Stimulated activated naive CD8-positive, alpha-beta T cell treated with anti-CD3 and anti-CD28 coated beads, Interleukin-15, amount 100 ng/mL, for 72 hours (primary cell): ENCODE measurements at regions not wholly inside any gene's neighbourhood (a gene's known extent, or its start where the extent isn't known, plus 50 kb on each side); places are given as distances from the start of the nearest gene placed in this dataset.

ENCODE experiments used
- ATAC-seq: fragments of 150-1000 bp; cut with Tn5 transposase; 2 replicates; pipeline ENCODE4 v1.10.0; 2021; ENCODE audit warnings: mild to moderate bottlenecking, moderate library complexity
- DNase-seq, 2 donors: peaks; one replicate each; pipeline ENCODE4 v3.0.0; 2021 to 2022
- H3K27ac Mint-ChIP-seq, 2 donors: one replicate each; pipeline ENCODE4 v1.8.0; 2022; ENCODE audit warnings: mild to moderate bottlenecking in 2 of 2, mixed read lengths in 2 of 2, moderate library complexity in 2 of 2
- H3K27me3 Mint-ChIP-seq: one replicate; pipeline ENCODE4 v1.8.0; 2022; ENCODE audit warnings: mixed read lengths
- H3K4me1 Mint-ChIP-seq: one replicate; pipeline ENCODE4 v1.8.0; 2022; ENCODE audit warnings: mild to moderate bottlenecking, mixed read lengths
- H3K4me3 Mint-ChIP-seq, 2 donors: one replicate each; pipeline ENCODE4 v1.8.0; 2022; ENCODE audit warnings: mild to moderate bottlenecking in 2 of 2, mixed read lengths in 2 of 2, moderate library complexity in 1 of 2
- H3K9me3 Mint-ChIP-seq, 2 donors: one replicate each; pipeline ENCODE4 v1.8.0; 2022; ENCODE audit warnings: mixed read lengths in 2 of 2

DNA sequence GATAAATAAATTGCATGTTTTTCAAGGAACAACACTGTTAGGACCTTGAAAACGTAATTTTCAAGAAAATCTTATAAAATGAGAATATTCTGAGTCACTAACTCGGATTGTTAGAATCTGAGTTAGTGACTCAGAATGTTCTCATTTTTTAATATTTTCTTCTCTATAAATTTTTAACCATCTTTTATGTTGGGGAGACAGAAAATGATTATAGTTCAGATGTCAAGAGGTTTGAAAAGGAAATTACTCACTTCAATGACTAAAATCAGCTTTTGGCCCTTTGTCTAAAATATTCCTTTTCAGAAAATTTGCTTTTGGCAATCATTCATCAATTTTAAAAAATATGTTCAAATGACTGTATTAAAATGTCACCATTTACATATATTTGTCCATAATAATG, 264.2 kb upstream of the EDNRB start:
- H3K27me3 Mint-ChIP-seq = no peaks in the 10 kb centered on the region
- ATAC-seq = no peak
- H3K9me3 Mint-ChIP-seq = no peaks in the 10 kb centered on the region
- no peaks in the 10 kb centered on the region for H3K4me1 Mint-ChIP-seq
- H3K27ac Mint-ChIP-seq = no peak overlapping the region
- no peak overlapping the region for H3K4me3 Mint-ChIP-seq
- DNase-seq = no peak

DNA sequence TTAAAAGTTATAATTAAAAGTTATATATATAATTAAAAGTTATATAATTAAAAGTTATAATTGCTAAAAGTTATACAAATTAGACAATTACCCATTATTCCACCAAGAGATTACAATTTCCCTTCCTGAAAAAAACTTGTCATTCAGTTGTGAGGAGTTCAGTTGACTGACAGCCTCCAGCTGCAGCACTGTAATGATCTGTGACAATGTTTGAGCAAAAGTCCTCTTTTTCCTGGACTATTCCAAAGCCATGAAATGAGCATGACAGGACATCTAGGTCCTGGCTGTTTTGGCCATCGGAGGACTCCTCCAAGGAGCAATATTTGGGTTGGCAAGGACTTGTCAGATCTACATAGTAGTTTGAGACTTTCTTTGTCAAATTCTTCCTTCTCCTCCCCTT, 258.7 kb upstream of the EDNRB start:
- DNase-seq (no peak), ATAC-seq (no peak)
- Mint-ChIP-seq H3K9me3 (no peaks in the 10 kb centered on the region), H3K27ac (no peak overlapping the region), H3K4me1 (no peaks in the 10 kb centered on the region), H3K27me3 (no peaks in the 10 kb centered on the region), H3K4me3 (no peak overlapping the region)

DNA sequence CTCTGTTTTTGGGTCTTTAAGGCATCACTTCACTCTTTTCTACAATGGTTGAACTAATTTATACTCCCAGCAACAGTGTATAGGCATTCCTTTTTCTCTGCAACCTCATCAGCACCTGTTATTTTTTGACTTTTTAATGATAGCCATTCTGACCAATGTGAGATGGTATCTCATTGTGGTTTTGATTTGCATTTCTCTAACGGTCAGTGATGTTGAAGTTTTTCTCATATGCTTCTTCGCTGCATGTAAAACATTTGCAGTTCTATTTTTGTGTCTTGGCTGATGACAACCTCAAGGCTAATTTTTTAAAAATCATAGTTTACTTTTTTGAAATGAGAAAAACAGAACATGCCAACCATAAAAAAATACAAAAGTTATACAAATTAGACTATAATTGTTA, 258.2 kb upstream of the EDNRB start:
- Mint-ChIP-seq H3K27me3 (no peaks in the 10 kb centered on the region), H3K27ac (no peak overlapping the region), H3K9me3 (no peaks in the 10 kb centered on the region), H3K4me3 (no peak overlapping the region), H3K4me1 (no peaks in the 10 kb centered on the region)
- ATAC-seq (no peak), DNase-seq (no peak)

DNA sequence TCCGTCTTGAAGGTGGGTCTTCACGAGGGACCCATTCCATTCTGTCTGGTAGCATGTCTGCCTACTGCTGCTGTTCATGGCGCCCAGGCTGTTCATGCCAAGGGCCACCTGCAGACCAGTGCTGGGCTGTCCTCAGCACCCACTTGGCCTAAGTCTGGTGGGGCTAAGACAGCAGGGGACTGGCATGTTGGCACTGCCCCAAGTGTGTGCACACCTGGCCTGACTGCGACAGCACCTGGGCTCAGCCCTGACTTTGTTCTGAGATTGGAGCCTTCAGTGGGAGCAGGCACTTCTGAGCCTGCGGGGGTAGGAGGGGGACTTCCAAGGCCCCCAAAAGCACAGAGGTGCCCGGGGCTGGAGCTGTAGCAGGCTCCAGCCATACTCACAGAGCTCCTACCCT, 250.8 kb upstream of the EDNRB start:
- H3K4me1 Mint-ChIP-seq = no peaks in the 10 kb centered on the region
- no peak for DNase-seq
- no peaks in the 10 kb centered on the region for H3K27me3 Mint-ChIP-seq
- no peak overlapping the region for H3K4me3 Mint-ChIP-seq
- peaks cover 0 to 7% of the 10 kb centered on the region in 2 donors for H3K9me3 Mint-ChIP-seq
- no peak overlapping the region for H3K27ac Mint-ChIP-seq
- no peak for ATAC-seq

DNA sequence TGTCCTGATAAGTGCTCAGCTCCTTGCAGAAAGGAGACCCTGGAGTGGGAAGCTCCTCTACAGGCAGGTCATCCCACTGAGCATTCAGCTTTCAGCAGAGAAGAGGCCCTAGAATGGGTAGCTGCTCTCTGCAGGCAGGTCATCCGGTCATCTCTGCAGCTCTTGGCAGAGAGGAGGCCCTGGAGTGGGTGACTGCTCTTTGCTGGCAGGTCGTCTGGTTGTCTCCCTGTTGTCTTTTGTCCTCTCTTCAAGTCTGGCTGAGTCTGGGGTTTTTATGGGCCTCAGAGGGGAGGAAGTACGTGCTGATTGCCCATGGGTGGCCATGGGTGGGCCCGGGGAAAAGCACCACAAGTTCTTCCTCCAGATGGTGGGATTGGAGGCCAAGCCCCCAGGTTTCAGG, 250.3 kb upstream of the EDNRB start:
- H3K4me1 Mint-ChIP-seq = no peaks in the 10 kb centered on the region
- H3K27me3 Mint-ChIP-seq = no peaks in the 10 kb centered on the region
- DNase-seq = no peak
- ATAC-seq = no peak
- H3K9me3 Mint-ChIP-seq = peaks cover 0 to 7% of the 10 kb centered on the region in 2 donors
- H3K27ac Mint-ChIP-seq = no peak overlapping the region
- no peak overlapping the region for H3K4me3 Mint-ChIP-seq

DNA sequence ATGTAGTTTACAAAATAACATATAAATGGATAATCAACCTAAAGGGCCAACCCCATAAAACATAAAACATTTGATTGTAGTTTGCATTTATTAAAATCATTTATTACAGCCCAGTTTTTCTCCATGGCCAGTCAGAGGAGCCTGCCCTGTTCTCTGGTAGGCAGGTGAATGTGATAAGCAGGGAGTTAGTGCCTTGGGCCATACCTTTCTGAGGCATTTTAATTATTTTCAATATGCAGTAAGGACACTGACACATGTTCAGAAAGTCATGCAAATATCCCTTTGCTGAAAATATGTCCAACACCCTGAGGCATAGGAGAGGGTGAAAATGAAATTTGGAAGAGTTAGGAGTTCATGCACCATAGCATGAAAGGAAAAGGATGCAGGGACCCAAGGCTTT, 242.6 kb upstream of the EDNRB start:
- Mint-ChIP-seq H3K27me3 (peaks cover 6% of the 10 kb centered on the region), H3K4me3 (no peak overlapping the region), H3K27ac (no peak overlapping the region), H3K4me1 (no peaks in the 10 kb centered on the region), H3K9me3 (no peaks in the 10 kb centered on the region)
- ATAC-seq (no peak), DNase-seq (no peak)

DNA sequence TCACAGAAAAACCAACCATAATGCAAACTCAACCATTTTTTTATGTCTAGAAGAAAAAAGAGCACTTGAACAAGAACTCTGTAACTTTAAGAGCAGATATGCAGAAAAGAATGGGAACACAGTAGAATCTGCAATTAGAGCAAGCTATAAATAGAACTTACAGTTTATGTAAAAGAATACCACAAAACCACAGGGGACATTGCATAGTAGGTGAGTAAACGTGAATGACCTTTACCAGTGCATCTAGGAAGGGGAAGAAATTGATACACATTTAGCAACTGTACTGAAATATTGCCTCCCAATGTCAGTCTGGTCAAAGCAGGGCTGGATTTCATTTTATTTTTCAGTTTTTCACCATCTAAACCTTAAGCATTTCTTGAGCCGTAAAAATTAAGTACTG, 242.2 kb upstream of the EDNRB start:
- no peak overlapping the region for H3K4me3 Mint-ChIP-seq
- peak overlapping the region in 1 of 2 donors; percentile 34 for H3K27ac Mint-ChIP-seq
- DNase-seq (no peak), ATAC-seq (peak; percentile 35)
- no peaks in the 10 kb centered on the region for H3K4me1 Mint-ChIP-seq
- no peaks in the 10 kb centered on the region for H3K9me3 Mint-ChIP-seq
- peaks cover 6% of the 10 kb centered on the region for H3K27me3 Mint-ChIP-seq

DNA sequence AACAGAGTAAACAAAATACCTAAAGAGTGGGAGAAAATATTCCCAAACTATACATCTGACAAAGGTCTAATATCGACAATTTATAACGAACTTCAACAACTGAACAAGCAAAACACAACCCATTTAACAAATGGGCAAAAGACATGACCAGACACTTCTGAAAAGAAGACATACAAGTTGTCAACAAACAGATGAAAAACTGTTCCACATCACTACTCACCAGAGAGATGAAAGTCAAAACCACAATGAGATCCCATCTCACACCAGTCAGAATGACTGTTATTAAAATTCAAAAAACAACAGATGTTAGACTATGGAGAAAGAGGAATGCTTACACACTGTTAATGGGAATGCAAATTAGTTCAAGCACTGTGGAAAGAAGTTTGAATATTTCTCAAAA, 233.8 kb upstream of the EDNRB start:
- H3K27me3 Mint-ChIP-seq = peaks cover 7% of the 10 kb centered on the region

DNA sequence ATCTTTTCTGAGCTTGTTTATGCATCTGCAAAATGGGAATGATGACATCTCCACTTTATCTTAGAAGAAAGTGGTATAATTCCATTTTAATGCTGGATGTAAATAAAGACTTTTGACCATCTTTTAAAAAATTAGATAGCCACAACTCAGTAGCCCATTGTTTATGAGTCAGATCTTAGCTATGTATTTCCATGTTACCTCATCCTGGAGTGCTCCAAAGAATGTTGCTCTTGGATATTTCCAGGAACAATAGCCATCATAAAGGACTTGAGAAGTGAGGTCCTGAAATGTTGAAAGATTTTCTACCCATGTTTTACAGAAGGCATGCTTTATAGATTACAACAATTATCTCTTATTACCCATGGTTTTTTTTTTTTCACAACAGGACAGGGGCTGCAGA, 229.3 kb upstream of the EDNRB start:
- Mint-ChIP-seq H3K27me3 (peaks cover 10% of the 10 kb centered on the region), H3K4me3 (no peak overlapping the region), H3K9me3 (no peaks in the 10 kb centered on the region), H3K4me1 (no peaks in the 10 kb centered on the region), H3K27ac (no peak overlapping the region)
- ATAC-seq (no peak), DNase-seq (no peak)

More for the DNA sequence above, 233.8 kb upstream of the EDNRB start:
- DNase-seq = no peak
- no peaks in the 10 kb centered on the region for H3K4me1 Mint-ChIP-seq
- H3K4me3 Mint-ChIP-seq = no peak overlapping the region
- peaks cover 0 to 8% of the 10 kb centered on the region in 2 donors for H3K9me3 Mint-ChIP-seq
- H3K27ac Mint-ChIP-seq = no peak overlapping the region
- no peak for ATAC-seq

DNA sequence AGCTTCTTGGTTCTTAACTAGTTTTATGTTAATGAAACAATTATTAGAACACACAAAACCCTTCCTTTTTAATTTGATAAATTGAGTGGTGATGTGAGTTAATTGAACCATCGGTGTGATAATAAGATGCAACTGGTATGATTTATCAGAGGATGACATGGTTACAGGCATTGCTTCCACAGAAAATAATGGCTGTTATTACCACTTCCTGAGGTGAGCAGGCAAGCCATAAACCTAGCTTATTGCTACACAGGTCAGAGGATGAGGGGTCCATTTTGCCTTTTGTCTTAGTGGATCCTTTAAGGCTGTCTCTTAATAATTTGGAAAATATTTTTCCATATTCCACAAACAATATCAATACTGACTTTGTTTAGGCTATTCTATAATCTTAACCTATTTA, 226.6 kb upstream of the EDNRB start:
- no peaks in the 10 kb centered on the region for H3K4me1 Mint-ChIP-seq
- no peaks in the 10 kb centered on the region for H3K9me3 Mint-ChIP-seq
- ATAC-seq = no peak
- no peak overlapping the region for H3K27ac Mint-ChIP-seq
- peaks cover 16% of the 10 kb centered on the region for H3K27me3 Mint-ChIP-seq
- no peak for DNase-seq
- H3K4me3 Mint-ChIP-seq = no peak overlapping the region

DNA sequence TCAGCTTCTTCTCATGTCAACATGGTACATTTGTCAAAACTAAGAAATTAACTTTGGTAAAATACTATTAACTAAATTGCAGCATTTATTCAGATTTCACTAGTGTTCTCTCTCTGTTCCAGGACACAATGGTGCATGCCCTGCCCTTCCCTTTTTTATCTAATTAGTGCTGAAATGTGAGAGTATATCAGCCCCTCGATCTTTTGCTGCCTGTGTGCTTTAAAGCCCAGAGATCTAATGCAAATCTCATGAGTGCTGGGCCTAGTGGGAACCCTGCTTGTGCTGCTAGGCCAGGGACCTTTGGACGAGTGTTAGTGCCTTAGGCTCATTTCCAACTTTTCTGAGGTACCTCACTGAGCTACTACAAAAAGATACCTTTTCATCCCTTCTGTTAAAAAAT, 221.1 kb upstream of the EDNRB start:
- H3K27me3 Mint-ChIP-seq = peaks cover 10% of the 10 kb centered on the region
- DNase-seq (no peak), ATAC-seq (no peak)
- H3K27ac Mint-ChIP-seq = no peak overlapping the region
- no peaks in the 10 kb centered on the region for H3K9me3 Mint-ChIP-seq
- no peak overlapping the region for H3K4me3 Mint-ChIP-seq
- H3K4me1 Mint-ChIP-seq = peaks cover 7% of the 10 kb centered on the region

DNA sequence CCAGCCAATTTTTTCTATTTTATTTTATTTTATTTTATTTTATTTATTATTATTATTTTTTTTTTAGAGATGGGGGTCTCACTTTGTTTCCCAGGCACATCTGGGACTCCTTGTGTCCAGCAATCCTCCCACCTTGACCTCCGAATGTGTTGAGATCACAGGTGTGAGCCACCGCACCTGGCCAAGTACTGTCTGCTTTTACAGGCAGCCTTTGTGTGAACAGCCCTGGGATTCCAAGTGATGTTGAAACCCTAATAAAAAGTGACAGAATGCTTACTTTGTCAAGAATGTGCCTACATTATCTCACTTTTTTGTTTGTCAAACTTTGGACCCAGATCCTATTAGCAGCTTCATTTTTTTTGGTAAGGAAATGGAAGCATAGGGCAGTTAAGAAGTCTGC, 220.1 kb upstream of the EDNRB start:
- ATAC-seq (no peak), DNase-seq (no peak)
- no peaks in the 10 kb centered on the region for H3K9me3 Mint-ChIP-seq
- no peak overlapping the region for H3K4me3 Mint-ChIP-seq
- peaks cover 7% of the 10 kb centered on the region for H3K4me1 Mint-ChIP-seq
- peaks cover 10% of the 10 kb centered on the region for H3K27me3 Mint-ChIP-seq
- no peak overlapping the region for H3K27ac Mint-ChIP-seq

DNA sequence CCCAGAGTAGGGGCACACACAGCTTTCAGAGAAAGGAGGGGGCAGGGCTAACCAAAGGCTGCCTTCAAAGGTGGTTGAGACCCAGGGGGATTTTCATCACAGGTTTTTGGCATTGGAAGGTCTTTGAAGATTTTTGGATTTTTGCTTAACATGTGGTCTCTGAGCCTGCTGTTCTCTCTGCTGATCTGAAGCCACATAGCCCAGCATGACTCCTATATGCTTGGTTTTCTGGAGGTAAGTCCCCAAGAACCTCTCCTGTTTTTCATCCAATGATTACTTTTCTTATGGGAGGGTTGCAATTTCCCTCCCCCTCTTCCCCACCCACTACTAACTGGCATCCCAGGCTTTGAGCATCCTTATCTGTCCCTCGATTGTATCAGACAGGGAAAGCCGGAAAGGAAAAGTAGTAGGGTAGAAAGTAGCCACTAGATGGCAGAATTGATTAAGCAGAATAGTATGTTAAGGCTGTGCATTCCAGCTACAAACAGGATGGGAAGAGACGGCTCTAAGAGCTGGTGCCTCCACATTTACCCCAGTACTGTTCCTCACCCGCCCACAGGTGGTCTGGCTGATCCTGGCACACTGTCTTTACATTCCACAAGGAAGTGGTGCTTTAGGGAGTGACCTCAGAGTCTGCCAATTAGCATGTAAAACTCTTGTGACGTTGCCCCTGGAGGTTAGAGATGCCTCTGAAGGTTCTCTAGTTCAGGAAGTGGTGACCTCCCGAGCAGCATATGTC, 218.9 kb upstream of the EDNRB start:
- DNase-seq (peak; percentile 9 to 27), ATAC-seq (peak; percentile 82)
- Mint-ChIP-seq H3K27ac (peak overlapping the region in 1 of 2 donors; percentile 44), H3K27me3 (peaks cover 3% of the 10 kb centered on the region), H3K9me3 (no peaks in the 10 kb centered on the region), H3K4me1 (peaks cover 7% of the 10 kb centered on the region), H3K4me3 (peak overlapping the region; percentile 39 to 70)

DNA sequence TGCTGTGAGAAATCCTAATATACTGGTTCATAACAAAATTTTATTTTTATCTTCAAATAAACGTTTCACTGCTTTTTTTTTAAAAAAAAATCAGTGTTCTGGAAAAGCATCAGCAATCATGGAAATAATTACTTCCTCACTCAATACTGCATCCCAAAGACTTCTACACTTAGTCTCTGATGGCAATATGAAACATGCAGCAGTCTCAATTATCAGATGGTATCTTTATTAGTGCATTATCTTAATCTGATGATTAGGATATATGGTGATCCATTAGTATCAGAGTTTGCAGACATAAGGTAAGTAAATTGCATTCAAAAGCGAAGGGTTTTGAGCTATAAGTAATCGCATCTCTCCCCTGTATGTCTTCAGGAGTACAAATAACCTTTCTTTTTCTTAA, 218.3 kb upstream of the EDNRB start:
- Mint-ChIP-seq H3K27me3 (no peaks in the 10 kb centered on the region), H3K4me1 (peaks cover 7% of the 10 kb centered on the region)
- ATAC-seq = no peak

DNA sequence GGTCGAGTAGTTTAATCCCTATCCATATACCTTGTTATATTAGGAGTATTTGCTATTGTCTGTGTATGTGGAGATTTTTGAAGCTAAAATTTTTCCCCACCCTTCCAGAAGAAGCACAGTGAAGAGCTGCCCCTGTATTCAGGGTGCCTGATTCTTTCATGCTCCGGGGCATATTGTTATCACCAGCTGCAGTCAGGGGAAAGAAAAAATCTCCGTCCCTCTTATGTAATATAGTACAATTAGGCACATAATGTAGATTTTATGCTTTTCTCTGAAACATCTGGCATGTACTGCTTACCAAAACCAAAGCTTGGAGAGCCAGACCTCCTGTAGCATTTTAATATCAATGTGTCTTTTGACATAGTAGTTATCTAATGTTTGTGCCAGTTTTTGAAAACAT, 214.9 kb upstream of the EDNRB start:
- H3K27ac Mint-ChIP-seq = no peak overlapping the region
- H3K27me3 Mint-ChIP-seq = no peaks in the 10 kb centered on the region
- no peaks in the 10 kb centered on the region for H3K9me3 Mint-ChIP-seq
- no peak for ATAC-seq
- DNase-seq = no peak
- peaks cover 7% of the 10 kb centered on the region for H3K4me1 Mint-ChIP-seq
- H3K4me3 Mint-ChIP-seq = no peak overlapping the region

More for the DNA sequence above, 218.3 kb upstream of the EDNRB start:
- Mint-ChIP-seq H3K9me3 (no peaks in the 10 kb centered on the region), H3K4me3 (no peak overlapping the region), H3K27ac (no peak overlapping the region)
- DNase-seq = no peak

DNA sequence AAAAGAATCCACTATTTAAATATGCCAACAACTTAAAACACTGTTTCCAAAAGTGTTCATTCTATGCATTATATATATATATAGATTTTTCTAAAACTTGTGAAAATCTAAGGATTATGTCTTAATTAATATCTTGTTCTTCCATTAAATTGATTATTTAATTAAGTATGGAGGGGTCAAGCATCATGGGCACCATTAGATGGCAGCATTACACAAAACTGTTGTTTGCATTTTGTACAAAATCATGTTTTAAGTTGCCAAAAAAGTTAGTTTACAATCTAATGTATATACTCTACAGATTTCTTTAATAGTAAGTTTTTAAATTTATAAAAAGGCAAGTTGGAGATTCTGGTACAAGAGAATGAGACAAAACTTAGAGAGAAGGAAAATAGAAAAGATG, 213.2 kb upstream of the EDNRB start:
- H3K4me3 Mint-ChIP-seq = no peak overlapping the region
- DNase-seq = no peak
- ATAC-seq = no peak
- no peaks in the 10 kb centered on the region for H3K4me1 Mint-ChIP-seq
- no peaks in the 10 kb centered on the region for H3K9me3 Mint-ChIP-seq
- H3K27me3 Mint-ChIP-seq = no peaks in the 10 kb centered on the region
- no peak overlapping the region for H3K27ac Mint-ChIP-seq

DNA sequence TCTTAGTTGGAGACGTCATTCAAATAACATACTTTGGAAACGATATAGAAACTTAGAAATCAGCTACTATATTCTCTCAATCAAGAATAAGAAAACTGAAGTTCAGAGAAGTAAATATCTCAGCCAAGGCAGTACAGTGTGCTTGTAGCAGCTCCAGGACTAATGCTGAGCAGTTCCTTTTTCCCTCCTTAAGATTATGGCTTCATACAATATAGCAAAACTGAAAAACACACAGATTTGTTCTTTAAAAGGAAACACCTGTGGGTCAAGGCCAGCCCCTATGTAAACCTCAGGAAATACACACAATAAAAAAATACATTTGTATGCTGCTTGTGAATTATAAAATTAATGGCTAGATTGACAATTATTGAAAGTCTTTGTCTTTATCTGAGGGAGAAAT, 212.7 kb upstream of the EDNRB start:
- Mint-ChIP-seq H3K4me1 (no peaks in the 10 kb centered on the region), H3K9me3 (no peaks in the 10 kb centered on the region), H3K27ac (no peak overlapping the region), H3K27me3 (no peaks in the 10 kb centered on the region), H3K4me3 (no peak overlapping the region)
- DNase-seq = no peak
- no peak for ATAC-seq
